Sigmoid colon (tissue), 4 donors: ENCODE measurements at regions not wholly inside any gene's neighbourhood (a gene's known extent, or its start where the extent isn't known, plus 50 kb on each side); places are given as distances from the start of the nearest gene placed in this dataset.

Source experiments
- CTCF ChIP-seq, 4 experiments: fragments of 450-650 bp in 3 of 4; fragments of 200-600 bp in 1 of 4; IDR thresholded peaks; one replicate each; pipeline ENCODE4 v1.5.1; 2016 to 2019; ENCODE audit warnings: antibody characterized with exemption in 4 of 4, mild to moderate bottlenecking in 3 of 4, moderate library complexity in 2 of 4
- EP300 ChIP-seq, 4 donors: sonication (generic); formaldehyde crosslinking; IDR thresholded peaks; one replicate each; pipeline ENCODE4 v1.6.1; 2017; ENCODE audit warnings: antibody characterized with exemption in 4 of 4
- POLR2AphosphoS5 ChIP-seq, 4 donors: sonication (generic); formaldehyde crosslinking; IDR thresholded peaks; one replicate each; pipeline ENCODE4 v1.6.1; 2017; ENCODE audit warnings: antibody characterized with exemption in 4 of 4

GRCh38 chr5:2003206-2003605 is 120.5 kb upstream of the IRX4 start:
- TF ChIP-seq CTCF (IDR thresholded peaks at IDR 0.05) (no peak), POLR2AphosphoS5 (IDR thresholded peaks at IDR 0.05) (no peak), EP300 (IDR thresholded peaks at IDR 0.05) (no peak)
